Inferior parietal cortex (tissue), 1 donor: ENCODE measurements at regions not wholly inside any gene's neighbourhood (a gene's known extent, or its start where the extent isn't known, plus 50 kb on each side); places are given as distances from the start of the nearest gene placed in this dataset.
"Not testable (repeated sequence)": the region's sequence is repeated elsewhere in the genome, so short reads cannot be mapped to it uniquely, and the experiment has no call there.

Experiments used
- DNase-seq: peaks from one replicate; pipeline ENCODE4 v3.0.0-alpha.2; 2016; ENCODE audit errors: extremely low spot score

DNA sequence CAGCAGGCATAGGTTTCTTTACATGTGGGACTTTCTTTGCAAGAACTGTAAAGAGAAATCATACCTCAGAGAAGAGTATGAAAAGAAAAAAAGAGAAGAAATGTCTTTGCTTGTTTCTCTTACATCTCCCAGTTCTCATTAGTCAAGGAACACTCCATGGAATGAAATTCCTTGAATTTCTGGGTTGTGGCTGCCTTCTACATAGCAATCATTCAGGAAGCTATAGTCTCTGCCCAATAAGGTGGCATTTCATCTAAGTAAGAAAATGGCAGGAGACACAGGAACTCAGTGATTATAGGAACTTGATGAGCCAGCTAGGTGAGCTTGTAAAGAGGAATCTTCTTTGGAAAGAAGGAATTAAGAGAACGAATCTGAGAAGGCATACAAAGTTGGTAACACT is 197.0 kb upstream of the FKBP1C start:
- DNase-seq, result no peak

DNA sequence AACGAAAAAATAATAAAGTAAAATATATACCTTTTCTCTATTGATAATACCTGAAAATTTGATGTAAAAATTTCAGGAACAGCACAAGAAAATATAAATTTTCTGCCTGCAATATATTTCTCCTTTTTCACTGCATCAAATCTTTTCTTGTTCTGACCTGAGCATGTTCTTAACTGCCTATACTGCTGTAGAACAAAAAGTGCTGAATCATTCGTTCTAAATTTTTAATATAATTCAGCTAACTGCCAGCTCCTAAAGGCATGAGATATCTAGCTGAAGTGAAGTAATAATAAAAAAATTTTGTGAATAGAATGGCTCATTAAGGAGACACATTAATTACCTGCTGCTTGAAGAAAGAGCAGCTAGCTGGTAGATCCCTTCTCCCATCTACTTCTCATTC is 188.6 kb upstream of the FKBP1C start:
- no peak for DNase-seq

DNA sequence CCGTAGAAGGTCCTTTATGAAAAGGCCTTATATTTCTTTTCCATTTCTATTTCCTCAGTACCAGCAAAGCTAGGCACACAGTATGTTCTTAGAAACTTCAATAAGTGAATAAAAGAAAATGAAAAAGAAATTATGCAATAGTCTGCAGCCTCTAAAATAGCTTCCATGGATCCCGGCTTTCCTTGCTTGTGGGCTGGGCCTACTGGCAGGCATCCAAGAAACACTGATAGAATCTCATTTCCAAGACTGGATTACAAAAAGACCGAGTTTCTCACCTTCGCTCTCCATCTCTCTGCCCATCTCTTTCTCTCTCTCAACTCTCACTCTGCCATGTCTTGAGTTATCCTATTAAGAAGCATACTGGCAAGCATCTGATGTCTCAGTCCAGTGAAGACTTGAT is 187.5 kb upstream of the FKBP1C start:
- no peak for DNase-seq

GRCh38 chr6:63049216-63049615 is 162.1 kb upstream of the FKBP1C start:
- no peak for DNase-seq

GRCh38 chr6:63053206-63053605 is 158.1 kb upstream of the FKBP1C start:
- DNase-seq, result not testable (repeated sequence)

- DNase-seq, result no peak
Observed at GRCh38 chr6:63058601-63059000, 152.7 kb upstream of the FKBP1C start.

DNA sequence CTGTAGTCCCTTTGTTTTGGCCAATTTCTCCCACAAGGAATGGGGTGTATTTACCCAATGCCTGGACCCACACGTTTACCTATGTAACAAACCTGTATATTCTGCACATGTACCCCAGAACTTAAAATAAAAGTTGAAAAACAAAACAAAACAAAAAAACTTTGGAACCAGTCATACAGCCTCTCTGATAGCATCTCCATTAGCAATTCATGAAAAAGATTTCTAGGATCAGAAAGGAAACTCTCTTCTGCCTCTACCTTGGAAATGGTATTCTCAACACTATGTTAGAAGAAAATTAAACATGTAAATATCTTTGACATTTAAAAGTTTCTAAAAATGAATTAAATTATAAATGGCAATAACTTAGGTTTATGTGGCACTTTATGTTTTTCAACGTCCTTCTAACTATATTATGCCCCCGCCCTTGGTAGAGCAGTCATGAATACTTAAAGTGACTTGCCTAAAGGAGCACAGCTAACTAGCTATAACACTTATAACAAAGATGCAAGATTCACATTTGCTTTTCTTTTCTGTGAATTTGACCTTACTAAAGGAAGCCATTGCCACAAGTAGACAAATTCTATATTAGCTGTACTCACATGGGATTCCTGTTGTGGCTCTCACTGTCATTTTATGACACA is 147.5 kb upstream of the FKBP1C start:
- no peak for DNase-seq

DNA sequence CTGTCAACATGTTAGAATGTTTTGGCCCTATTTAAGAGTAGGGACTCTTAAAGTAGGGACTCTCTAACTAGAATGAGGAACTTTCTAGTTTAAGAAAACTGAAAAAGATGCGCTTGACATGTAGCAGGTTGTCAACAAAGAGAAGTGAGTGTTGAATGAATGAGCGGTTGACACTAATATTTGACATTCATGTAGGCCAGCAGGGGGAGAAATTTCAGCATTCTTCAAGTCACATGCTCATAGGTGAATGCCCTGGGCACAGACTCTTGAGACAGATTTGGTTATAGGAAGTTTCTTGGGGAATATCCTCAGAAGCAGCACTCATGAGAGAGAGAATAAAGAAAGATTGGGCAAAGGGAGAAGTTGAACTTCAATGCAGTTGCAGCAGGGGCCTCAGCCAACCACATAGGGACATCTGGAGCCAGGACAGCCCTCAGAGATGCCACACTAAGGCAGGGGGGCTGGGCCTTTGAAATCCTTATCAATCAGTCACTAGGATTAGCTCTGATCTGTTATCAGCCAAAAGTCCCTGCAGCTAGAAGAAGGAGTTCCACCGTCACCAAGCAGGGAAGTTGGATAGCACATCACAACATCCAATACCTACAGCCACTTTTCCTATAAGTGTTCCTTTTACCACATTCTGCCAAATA is 145.1 kb upstream of the FKBP1C start:
- no peak for DNase-seq

GRCh38 chr6:63094947-63095346 is 116.3 kb upstream of the FKBP1C start:
- no peak for DNase-seq

GRCh38 chr6:63097222-63097621 is 114.0 kb upstream of the FKBP1C start:
- no peak for DNase-seq

DNA sequence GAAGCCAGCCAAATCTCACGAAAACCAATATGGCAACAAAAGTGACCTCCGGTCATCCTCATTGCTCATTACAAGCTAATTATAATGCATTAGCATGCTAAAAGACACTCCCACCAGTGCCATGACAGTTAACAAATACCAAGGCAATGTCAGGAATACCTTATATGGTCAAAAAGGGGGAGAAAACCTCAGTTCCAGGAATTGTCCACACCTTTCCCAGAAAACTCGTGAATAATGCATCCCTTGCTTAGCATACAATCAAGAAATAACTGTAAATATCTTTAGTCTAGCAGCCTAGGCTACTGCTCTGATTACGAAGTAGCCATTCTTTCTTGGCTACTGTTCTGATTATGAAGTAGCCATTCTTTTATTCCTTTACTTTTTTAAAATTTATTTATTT is 112.5 kb upstream of the FKBP1C start:
- DNase-seq, result no peak

DNA sequence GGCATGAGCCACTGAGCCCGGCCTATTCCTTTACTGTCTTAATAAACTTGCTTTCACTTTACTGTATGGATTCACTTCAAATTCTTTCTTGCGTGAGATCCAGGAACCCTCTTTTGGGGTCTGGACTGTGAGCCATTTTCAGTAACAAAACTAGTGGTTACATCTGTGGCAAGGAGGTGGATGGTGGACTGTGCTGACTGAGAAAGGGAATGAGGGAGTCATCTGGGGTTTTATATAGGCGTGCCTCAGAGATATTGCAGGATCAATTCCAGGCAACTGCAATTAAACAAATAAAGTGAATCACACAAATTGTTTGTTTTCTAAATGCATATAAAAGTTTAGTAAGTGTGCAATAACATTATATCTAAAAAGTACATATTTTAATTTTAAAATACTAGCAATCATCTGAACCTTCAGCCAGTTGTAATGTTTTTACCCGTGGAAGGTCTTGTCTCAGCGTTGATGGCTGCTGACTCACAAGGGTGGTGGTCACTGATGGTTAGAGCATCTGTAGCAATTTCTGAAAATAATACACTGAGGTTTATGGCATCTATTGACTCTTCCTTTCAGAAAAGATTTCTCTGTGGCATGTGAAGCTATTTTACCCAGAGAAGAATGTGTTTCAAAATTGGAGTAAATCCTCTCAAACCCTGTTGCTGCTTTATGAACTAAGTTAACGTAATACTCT is 111.4 kb upstream of the FKBP1C start:
- DNase-seq, result no peak

- no peak for DNase-seq
Observed at GRCh38 chr6:63114610-63115211, 96.6 kb upstream of the FKBP1C start.

- no peak for DNase-seq
Observed at GRCh38 chr6:63121166-63121565, 90.1 kb upstream of the FKBP1C start.

- no peak for DNase-seq
Observed at GRCh38 chr6:63140114-63140513, 71.2 kb upstream of the FKBP1C start.

GRCh38 chr6:63140692-63141318 is 70.5 kb upstream of the FKBP1C start:
- no peak for DNase-seq

DNA sequence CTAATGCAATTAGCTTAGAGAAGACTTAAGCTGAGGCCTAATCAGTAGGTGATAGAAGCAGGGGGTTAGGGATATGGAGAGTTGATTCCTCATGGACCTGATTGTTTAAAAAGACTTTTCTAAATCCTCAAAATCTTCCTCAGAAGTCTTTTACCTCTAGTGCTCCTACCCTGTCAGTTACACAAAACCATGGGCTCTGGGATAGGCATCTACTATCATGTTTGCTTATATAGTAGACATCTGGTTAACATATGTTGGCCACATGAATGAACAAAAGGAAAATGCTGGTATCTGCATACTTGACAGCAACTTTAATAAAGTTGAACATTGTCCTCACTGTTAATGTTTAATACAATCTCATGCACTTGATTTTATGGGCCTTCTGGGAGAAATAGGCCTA is 61.5 kb upstream of the FKBP1C start:
- no peak for DNase-seq

DNA sequence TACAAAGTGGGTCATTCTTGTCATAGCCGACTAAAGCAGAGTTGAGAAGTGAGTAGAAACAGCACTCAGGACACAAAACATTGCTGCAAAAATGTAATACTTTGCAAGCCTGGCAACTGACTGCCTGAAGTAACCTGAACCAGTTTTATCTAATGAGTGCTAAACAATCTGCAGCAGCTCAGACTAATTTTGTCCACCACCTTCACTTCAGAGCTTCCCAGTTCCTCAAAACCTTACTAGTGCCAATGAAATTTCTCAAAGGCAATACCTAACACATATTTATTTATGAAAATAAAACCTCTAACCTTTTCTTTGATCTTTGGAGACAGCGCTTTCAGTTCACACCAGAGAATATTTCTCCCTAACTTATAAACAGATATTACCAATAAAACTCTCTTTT is 56.7 kb upstream of the FKBP1C start:
- DNase-seq, result no peak
